ENCODE measurements at regions not wholly inside any gene's neighbourhood (a gene's known extent, or its start where the extent isn't known, plus 50 kb on each side); places are given as distances from the start of the nearest gene placed in this dataset.

- no peaks in the 10 kb centered on the region for H3K4me1 ChIP-seq (replicated peaks in 1 of 2)
- no peaks in the 10 kb centered on the region for H3K27me3 ChIP-seq
- no peak for TF ChIP-seq CTCF (IDR thresholded peaks at IDR 0.05)
- TF ChIP-seq POLR2A (IDR thresholded peaks at IDR 0.05): no peak
- DNase-seq: no peak
- no peak overlapping the region for H3K27ac ChIP-seq
- 84 to 90% (median 86%) methylated on average over 5 of the region's 5 CpGs for WGBS, 4 donors
- intact Hi-C loops (cut with DNase I): no loop called here
- H3K36me3 ChIP-seq (replicated peaks in 1 of 2): no peaks in the 10 kb centered on the region
- no peaks in the 10 kb centered on the region for H3K9me3 ChIP-seq (replicated peaks in 1 of 3)
- no peak overlapping the region for H3K4me3 ChIP-seq
Observed at GRCh38 chr12:25415004-25415403, 138.1 kb downstream of the LMNTD1 start.

GRCh38 chr12:25412735-25413134 is 140.3 kb downstream of the LMNTD1 start:
- 66 to 73% (median 68%) methylated on average over 3 of the region's 3 CpGs for WGBS, 4 donors

GRCh38 chr12:25404955-25405354 is 148.1 kb downstream of the LMNTD1 start:
- no peaks in the 10 kb centered on the region for H3K27me3 ChIP-seq
- TF ChIP-seq POLR2A (IDR thresholded peaks at IDR 0.05) (no peak), CTCF (IDR thresholded peaks at IDR 0.05) (no peak)
- H3K36me3 ChIP-seq (replicated peaks in 1 of 2): no peaks in the 10 kb centered on the region
- no peaks in the 10 kb centered on the region for H3K4me1 ChIP-seq (replicated peaks in 1 of 2)
- DNase-seq: no peak
- no peak overlapping the region for H3K27ac ChIP-seq
- H3K4me3 ChIP-seq: no peak overlapping the region
- no peaks in the 10 kb centered on the region for H3K9me3 ChIP-seq (replicated peaks in 1 of 3)
- intact Hi-C loops (cut with DNase I): no loop called here
- WGBS, 4 donors: 77 to 91% (median 88%) methylated on average over 5 of the region's 5 CpGs

More at GRCh38 chr12:25412735-25413134, 140.3 kb downstream of the LMNTD1 start:
- no peaks in the 10 kb centered on the region for H3K27me3 ChIP-seq
- no peak overlapping the region for H3K27ac ChIP-seq
- no peak for DNase-seq
- no peaks in the 10 kb centered on the region for H3K36me3 ChIP-seq (replicated peaks in 1 of 2)
- intact Hi-C loops (cut with DNase I): no loop called here
- H3K4me1 ChIP-seq (replicated peaks in 1 of 2): no peaks in the 10 kb centered on the region
- no peak for TF ChIP-seq CTCF (IDR thresholded peaks at IDR 0.05)
- no peak for TF ChIP-seq POLR2A (IDR thresholded peaks at IDR 0.05)
- H3K9me3 ChIP-seq (replicated peaks in 1 of 3): no peaks in the 10 kb centered on the region
- H3K4me3 ChIP-seq: no peak overlapping the region

- no peak overlapping the region for H3K4me3 ChIP-seq
- no peak for TF ChIP-seq CTCF (IDR thresholded peaks at IDR 0.05)
- TF ChIP-seq POLR2A (IDR thresholded peaks at IDR 0.05): no peak
- WGBS, 4 donors: 79 to 90% (median 83%) methylated on average over 3 of the region's 3 CpGs
Observed at GRCh38 chr12:25401547-25402345, 151.0 kb upstream of the KRAS start.

More at GRCh38 chr12:25401547-25402345, 151.0 kb upstream of the KRAS start:
- H3K27ac ChIP-seq: no peak overlapping the region
- DNase-seq: no peak
- H3K4me1 ChIP-seq (replicated peaks in 1 of 2): no peaks in the 10 kb centered on the region
- no peaks in the 10 kb centered on the region for H3K27me3 ChIP-seq
- intact Hi-C loops (cut with DNase I): no loop called here
- no peaks in the 10 kb centered on the region for H3K36me3 ChIP-seq (replicated peaks in 1 of 2)
- H3K9me3 ChIP-seq (replicated peaks in 1 of 3): no peaks in the 10 kb centered on the region
